GM19395 (cell line): ENCODE measurements at regions not wholly inside any gene's neighbourhood (a gene's known extent, or its start where the extent isn't known, plus 50 kb on each side); places are given as distances from the start of the nearest gene placed in this dataset.

Experiments used
- ATAC-seq: cut with Tn5 transposase; IDR thresholded peaks from one replicate; pipeline ENCODE4 v1.9.1; 2021; ENCODE audit warnings: mild to moderate bottlenecking, moderate library complexity; ENCODE audit not compliant: unreplicated experiment

DNA sequence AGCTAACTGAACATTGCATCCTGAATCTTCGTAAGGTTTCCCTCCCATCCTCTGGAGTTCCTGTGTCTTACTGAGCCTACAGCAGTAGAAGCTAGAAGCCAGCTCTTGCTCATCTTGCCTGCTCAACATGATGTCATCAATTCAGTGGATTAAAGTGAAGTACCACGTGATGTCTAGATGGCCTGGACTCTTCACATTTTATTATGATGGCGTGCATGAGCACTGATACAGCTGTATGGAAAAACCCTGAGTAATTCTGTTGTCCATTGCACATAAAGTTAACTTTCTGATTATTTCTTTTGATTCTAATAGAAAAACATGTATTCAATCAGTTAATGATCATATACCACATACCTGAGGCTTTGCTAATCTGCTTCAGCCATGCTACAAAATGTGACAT lies 2387.7 kb upstream of the TENM3 start:
- ATAC-seq, result no peak

- no peak for ATAC-seq
These were observed 2385.0 kb upstream of the TENM3 start for GRCh38 chr4:179858221-179858620.

DNA sequence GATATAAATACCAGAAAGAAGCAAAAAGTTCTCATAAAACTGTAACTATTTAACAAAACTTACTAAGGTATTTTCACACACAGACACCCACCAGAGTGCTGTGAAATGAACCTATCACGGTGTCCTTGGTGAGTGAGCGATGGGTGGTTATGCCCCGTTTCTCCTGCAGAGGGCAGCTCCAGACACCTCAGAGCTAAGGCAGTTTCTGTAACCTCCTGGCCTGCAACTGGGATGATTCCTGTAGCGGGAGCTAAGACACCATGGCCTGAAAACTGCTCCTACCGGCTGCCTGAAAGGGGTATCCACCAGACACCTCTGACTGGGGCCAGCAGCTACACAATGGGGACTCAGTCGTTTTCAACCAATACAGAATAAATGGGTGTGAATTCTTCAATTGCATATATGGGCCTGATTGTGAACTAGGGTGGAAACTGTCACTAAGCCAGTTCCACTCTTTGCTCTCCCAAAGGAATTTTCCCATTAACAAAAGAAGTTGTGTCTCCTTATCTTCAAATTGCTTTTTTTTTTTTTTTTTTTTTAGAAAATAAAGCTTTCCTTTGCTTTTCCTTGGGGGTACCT lies 2375.8 kb upstream of the TENM3 start:
- peak; percentile 98 for ATAC-seq

DNA sequence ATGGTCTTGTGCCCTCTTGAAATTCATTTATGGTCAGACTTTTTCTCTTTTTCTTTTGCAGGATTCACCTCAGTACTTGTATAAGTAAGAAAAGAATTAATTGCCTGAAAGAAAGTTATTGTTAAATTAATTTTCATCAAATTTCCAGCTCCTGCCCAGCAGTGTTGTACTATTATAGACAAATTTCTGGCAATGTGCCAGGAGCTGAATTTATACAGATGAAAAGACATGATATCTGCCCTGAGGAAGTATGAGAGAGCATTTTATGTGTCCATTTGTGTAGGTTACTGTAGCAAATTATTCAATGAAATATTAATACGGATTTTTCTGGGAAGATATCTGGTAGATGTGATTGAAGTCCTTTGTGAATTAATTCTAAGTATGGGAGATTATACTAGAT lies 2371.5 kb upstream of the TENM3 start:
- ATAC-seq, result no peak

DNA sequence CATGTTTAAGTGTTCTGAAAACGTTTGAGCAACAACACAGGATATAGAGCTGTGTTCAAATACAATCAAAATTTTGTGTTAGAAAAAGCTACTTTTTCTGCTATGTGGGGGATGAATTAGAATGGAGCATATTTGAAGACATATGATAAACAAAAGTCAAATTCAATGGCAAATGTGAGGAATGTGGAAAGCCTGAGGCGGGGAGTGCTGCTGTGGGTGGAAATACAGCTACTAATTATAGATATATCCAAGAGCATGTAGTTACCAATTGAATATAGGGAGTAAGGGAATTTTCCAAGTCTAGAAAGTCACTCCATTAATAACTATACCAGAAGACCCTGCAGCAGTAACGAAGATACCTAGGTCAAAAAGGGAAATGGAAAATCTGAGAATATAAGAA lies 2370.4 kb upstream of the TENM3 start:
- no peak for ATAC-seq

DNA sequence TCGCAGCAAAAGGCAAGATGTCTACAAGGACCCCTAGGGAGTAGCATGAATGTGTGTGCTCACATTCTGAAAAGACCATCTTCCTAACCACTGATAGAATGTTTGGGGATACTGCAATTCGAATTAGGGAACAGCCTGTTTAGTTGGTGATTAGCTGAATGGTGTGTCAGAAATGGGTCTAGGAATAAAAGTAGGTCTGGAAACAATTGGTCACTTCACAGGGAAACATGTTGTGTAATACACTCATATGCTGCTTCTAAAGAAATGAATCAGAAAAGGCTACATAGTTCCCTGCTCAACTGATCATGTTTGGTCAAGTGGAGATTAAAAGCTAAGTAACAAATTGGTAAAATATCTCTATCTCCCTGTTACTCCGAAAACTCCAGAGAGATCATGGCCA lies 2362.4 kb upstream of the TENM3 start:
- ATAC-seq, result no peak

DNA sequence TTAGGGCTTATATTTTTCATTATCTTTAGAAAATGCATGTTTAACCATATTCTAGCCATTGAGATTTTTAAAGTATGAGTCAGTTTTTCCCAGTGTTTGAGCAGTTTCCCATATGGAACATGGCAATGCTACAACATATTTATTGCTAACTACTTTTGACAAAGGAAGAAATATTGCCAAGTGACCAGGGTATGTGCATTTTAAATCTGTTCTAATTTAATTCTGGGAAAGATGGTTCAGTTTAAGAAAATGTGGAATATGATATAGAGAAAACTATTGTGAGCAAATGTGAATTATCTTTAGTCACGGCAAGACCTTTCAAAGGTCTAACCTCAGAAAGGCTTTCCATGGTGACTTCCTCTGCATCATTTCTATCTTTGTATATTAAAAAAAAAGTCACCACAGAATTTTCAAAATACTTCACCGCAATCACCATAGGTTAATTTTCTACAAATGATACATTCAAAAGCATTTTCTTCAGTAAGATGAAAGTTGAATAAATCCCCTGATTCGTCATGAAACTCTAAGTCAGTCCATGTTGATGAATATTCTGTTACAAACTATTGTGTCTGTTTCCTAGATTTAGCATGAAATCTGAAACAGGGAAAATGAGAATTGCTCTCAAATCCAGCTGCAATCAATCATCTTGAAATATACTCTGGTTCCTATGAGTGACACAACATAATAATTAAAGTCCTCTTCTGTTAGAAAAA lies 2349.0 kb upstream of the TENM3 start:
- no peak for ATAC-seq

- no peak for ATAC-seq
These were observed 2323.6 kb upstream of the TENM3 start for GRCh38 chr4:179919587-179919986.

- peak; percentile 58 for ATAC-seq
These were observed 2315.7 kb upstream of the TENM3 start for GRCh38 chr4:179927473-179927872.

DNA sequence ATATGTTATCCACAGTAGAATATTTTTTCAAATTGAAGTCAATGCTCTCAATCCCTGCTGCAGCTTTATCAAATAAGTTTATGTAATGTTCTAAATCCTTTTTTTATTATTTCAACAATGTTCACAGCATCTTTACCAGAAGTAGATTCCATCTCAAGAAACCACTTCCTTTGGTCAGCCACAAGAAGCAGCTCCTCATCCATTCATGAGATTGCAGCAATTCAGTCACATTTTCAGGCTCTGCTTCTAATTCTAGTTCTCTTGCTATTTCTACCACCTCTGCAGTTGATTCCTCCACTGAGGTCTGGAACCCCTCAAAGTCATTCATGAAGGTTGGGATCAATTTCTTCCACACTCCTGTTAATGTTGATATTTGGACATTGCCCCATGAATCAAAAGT lies 2301.3 kb upstream of the TENM3 start:
- ATAC-seq, result no peak

- ATAC-seq, result no peak
These were observed 2266.4 kb upstream of the TENM3 start for GRCh38 chr4:179976777-179977176.

GRCh38 chr4:179977378-179977777 lies 2265.8 kb upstream of the TENM3 start:
- no peak for ATAC-seq

DNA sequence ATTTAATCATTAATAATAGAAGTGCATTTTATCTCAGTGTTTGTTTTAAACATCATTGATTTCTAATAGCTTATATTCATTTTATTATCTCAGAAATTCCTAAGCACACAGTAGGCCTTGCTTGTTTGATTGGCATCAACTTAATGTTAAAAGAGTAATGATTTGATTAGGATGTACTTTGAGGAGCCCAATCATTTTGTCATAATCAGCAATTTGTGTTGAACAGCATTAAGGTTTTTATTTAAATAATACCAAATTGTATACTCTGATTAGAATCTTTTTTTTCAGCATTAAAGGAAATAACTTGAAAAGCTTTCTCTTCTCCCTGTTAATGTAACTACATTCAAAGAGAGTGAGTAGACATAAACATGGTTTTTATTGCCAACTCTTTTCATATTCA lies 2262.0 kb upstream of the TENM3 start:
- ATAC-seq, result no peak

DNA sequence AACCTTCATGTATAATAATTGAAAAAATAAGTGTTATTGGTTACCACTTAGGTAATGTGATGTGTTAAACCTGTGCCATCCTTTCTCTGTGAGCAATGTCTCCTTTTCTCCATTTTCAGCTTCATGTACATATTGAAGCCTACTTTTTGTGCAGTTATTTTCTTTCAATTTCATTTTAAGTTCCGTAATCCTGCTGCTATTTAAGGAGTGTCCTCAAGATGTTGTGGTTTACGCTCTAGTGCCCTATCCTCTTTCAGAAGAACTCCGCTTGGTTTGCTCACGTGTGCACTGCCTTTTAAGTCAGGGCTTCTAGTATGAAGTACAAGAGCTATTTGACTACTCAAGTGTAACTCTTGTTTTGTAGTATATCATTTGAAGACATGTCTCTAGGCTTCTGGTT lies 2253.2 kb upstream of the TENM3 start:
- ATAC-seq, result peak; percentile 100

DNA sequence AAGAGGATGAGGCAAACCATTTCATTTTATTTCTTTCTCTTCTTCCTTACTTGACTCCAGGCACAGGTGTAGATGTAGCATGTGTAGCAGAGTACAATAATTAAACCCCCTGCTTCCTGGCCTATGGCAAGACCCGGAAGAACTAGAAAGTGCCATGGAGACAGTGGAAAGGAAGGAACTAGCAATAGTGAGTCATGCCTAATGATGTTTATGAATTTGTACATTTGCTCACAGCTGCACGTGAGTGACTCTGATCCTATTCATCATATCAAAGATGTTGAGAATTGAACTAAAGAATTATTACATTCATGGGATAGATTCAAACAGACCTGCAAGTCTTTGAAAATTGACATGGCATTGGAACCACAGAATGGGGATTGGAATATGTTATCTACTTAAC lies 2233.9 kb upstream of the TENM3 start:
- ATAC-seq, result no peak

GRCh38 chr4:180028682-180029081 lies 2214.5 kb upstream of the TENM3 start:
- ATAC-seq, result peak; percentile 89

GRCh38 chr4:180031330-180031729 lies 2211.9 kb upstream of the TENM3 start:
- ATAC-seq, result no peak

DNA sequence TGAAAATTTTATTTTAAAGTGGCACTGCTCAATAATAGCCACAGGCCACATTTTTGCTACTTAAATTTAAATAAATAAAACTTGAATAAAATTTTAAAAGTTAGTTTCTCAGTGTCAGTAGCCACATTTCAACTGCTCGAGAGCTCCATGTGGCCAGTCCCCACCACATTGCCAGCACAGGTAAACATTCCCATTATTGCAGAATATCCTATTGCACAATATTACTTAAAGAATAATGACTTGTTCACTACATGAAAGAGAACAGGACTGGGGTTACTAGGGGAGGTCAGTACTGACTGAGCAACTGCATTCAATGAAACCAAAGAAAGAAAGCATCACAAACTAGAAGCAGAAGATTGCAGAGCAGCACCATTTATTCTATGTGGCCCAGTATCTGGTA lies 2201.6 kb upstream of the TENM3 start:
- ATAC-seq, result no peak

DNA sequence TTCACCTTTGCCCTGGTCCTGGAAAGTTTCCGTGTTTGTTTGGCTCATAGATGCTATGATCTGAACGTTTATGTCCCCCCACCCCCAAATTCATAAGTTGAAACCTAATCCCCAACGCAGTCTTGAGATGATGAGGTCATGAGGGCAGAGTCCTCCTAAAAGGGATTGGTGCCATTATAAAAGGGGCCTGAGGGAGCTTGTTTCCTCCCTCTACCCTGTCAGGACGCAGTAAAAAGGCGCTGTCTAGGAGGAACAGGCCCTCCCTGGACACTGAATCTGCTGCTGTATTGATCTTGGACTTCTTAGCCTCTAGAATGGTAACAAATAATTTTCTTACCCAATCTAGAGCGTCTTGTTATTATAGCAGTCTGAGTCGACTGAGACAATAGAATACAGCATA lies 2190.6 kb upstream of the TENM3 start:
- no peak for ATAC-seq

DNA sequence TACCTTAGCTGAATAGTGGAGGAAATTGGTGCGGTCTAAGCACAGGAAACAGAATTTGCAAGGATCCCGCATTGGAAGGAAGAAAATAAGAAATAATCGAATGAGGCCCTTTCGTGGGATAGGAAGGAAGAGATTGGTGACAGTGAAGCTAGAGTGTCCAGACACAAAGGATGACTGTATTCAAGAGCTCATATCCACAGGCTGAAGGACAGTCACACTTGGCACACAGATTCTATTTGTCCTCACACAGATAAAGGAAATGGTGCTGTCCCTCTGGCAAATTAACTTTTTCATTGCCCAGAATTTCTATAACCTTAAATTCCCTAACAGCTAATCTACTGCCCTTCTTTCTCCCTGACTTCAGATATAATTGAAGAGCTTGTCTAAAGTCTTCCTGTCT lies 2188.9 kb upstream of the TENM3 start:
- ATAC-seq, result no peak

GRCh38 chr4:180057299-180057721 lies 2185.9 kb upstream of the TENM3 start:
- ATAC-seq, result no peak

GRCh38 chr4:180057891-180058671 lies 2185.1 kb upstream of the TENM3 start:
- ATAC-seq, result peak; percentile 63
